ENCODE measurements at regions not wholly inside any gene's neighbourhood (a gene's known extent, or its start where the extent isn't known, plus 50 kb on each side); places are given as distances from the start of the nearest gene placed in this dataset.
"Not testable (repeated sequence)": the region's sequence is repeated elsewhere in the genome, so short reads cannot be mapped to it uniquely, and the experiment has no call there.

- H3K4me3 ChIP-seq (ENCODE audit: extremely low read depth, insufficient read depth, low read length, poor library complexity, severe bottlenecking): no peak overlapping the region
- H3K27ac ChIP-seq (ENCODE audit: low read depth, low read length, severe bottlenecking): no peak overlapping the region
- H3K36me3 ChIP-seq (ENCODE audit: control insufficient read depth, insufficient read depth, low read length): no peaks in the 10 kb centered on the region
- H3K9me3 ChIP-seq (ENCODE audit: control insufficient read depth, low read length): no peaks in the 10 kb centered on the region
- H3K4me1 ChIP-seq (ENCODE audit: control insufficient read depth, insufficient read depth, low read length, poor library complexity, severe bottlenecking): no peaks in the 10 kb centered on the region
Observed at GRCh38 chr1:194862129-194862528, 1675.7 kb upstream of the B3GALT2 start.

GRCh38 chr1:194860248-194861201 lies 1674.1 kb upstream of the B3GALT2 start:
- Histone ChIP-seq H3K4me3 (ENCODE audit: extremely low read depth, insufficient read depth, low read length, poor library complexity, severe bottlenecking) (no peak overlapping the region), H3K36me3 (ENCODE audit: control insufficient read depth, insufficient read depth, low read length) (no peaks in the 10 kb centered on the region), H3K4me1 (ENCODE audit: control insufficient read depth, insufficient read depth, low read length, poor library complexity, severe bottlenecking) (no peaks in the 10 kb centered on the region), H3K27ac (ENCODE audit: low read depth, low read length, severe bottlenecking) (no peak overlapping the region), H3K9me3 (ENCODE audit: control insufficient read depth, low read length) (no peaks in the 10 kb centered on the region)
- WGBS, 2 experiments (ENCODE audit: insufficient coverage in 2 of 2): 92% methylated on average over 2 of the region's 10 CpGs; no CpG with 5 or more reads in 1 of the 2 experiments

GRCh38 chr1:194859481-194860154 lies 1673.2 kb upstream of the B3GALT2 start:
- not testable (repeated sequence) for H3K4me3 ChIP-seq (ENCODE audit: extremely low read depth, insufficient read depth, low read length, poor library complexity, severe bottlenecking); H3K9me3 ChIP-seq (ENCODE audit: control insufficient read depth, low read length); H3K27ac ChIP-seq (ENCODE audit: low read depth, low read length, severe bottlenecking); H3K36me3 ChIP-seq (ENCODE audit: control insufficient read depth, insufficient read depth, low read length); H3K4me1 ChIP-seq (ENCODE audit: control insufficient read depth, insufficient read depth, low read length, poor library complexity, severe bottlenecking)
- 93 to 97% methylated on average over 9 to 13 of the region's 17 CpGs for WGBS, 2 experiments (ENCODE audit: insufficient coverage in 2 of 2)

DNA sequence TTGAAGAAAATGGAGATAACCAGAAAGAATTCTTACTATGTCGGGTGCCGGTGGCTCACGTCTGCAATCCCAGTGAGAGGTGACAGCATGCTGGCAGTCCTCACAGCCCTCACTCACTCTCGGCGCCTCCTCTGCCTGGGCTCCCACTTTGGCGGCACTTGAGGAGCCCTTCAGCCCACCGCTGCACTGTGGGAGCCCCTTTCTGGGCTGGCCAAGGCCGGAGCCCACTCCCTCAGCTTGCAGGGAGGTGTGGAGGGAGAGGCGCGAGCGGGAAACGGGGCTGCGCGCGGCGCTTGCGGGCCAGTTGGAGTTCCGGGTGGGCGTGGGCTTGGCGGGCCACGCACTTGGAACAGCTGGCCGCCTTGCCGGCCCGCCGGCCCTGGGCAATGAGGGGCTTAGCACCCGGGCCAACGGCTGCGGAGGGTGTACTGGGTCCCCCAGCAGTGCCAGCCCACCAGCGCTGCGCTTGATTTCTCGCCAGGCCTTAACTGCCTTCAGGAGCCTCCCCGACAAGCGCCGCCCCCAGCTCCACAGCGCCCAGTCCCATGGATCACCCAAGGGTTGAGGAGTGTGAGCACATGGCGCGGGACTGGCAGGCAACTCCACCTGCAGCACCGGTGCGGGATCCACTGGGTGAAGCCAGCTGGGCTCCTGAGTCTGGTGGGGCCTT lies 1672.5 kb upstream of the B3GALT2 start:
- WGBS, 2 experiments (ENCODE audit: insufficient coverage in 2 of 2): 94 to 97% methylated on average over 22 to 28 of the region's 39 CpGs
- H3K4me1 ChIP-seq (ENCODE audit: control insufficient read depth, insufficient read depth, low read length, poor library complexity, severe bottlenecking); H3K9me3 ChIP-seq (ENCODE audit: control insufficient read depth, low read length); H3K36me3 ChIP-seq (ENCODE audit: control insufficient read depth, insufficient read depth, low read length); H3K4me3 ChIP-seq (ENCODE audit: extremely low read depth, insufficient read depth, low read length, poor library complexity, severe bottlenecking); H3K27ac ChIP-seq (ENCODE audit: low read depth, low read length, severe bottlenecking): not testable (repeated sequence)

DNA sequence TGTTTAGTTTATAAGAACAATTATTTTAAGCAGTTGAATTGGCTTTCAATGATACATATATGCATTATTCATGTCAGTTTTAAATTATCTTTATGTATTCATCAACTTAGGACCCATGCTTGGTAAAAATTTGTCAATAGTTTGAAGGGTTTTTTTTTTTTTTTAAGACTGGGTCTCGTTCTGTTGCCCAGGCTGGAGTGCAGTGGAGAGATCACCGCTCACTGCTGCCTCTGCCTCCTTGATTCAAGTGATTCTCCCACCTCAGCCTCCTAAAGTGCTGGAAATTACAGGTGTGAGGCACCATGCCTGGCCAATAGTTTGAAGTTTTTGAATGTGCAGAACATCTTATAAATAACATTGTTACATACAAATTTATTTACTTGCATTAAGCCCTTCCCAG lies 1671.0 kb upstream of the B3GALT2 start:
- Histone ChIP-seq H3K36me3 (ENCODE audit: control insufficient read depth, insufficient read depth, low read length) (no peaks in the 10 kb centered on the region), H3K4me3 (ENCODE audit: extremely low read depth, insufficient read depth, low read length, poor library complexity, severe bottlenecking) (no peak overlapping the region), H3K4me1 (ENCODE audit: control insufficient read depth, insufficient read depth, low read length, poor library complexity, severe bottlenecking) (no peaks in the 10 kb centered on the region), H3K27ac (ENCODE audit: low read depth, low read length, severe bottlenecking) (no peak overlapping the region), H3K9me3 (ENCODE audit: control insufficient read depth, low read length) (no peaks in the 10 kb centered on the region)
- WGBS, 2 experiments (ENCODE audit: insufficient coverage in 2 of 2): no CpG with 5 or more reads among the region's 2 CpGs

- no peak overlapping the region for H3K27ac ChIP-seq (ENCODE audit: low read depth, low read length, severe bottlenecking)
- no peak overlapping the region for H3K4me3 ChIP-seq (ENCODE audit: extremely low read depth, insufficient read depth, low read length, poor library complexity, severe bottlenecking)
- no peaks in the 10 kb centered on the region for H3K36me3 ChIP-seq (ENCODE audit: control insufficient read depth, insufficient read depth, low read length)
- no peaks in the 10 kb centered on the region for H3K9me3 ChIP-seq (ENCODE audit: control insufficient read depth, low read length)
- no peaks in the 10 kb centered on the region for H3K4me1 ChIP-seq (ENCODE audit: control insufficient read depth, insufficient read depth, low read length, poor library complexity, severe bottlenecking)
Observed at GRCh38 chr1:194848846-194849245, 1662.4 kb upstream of the B3GALT2 start.

GRCh38 chr1:194846488-194846887 lies 1660.1 kb upstream of the B3GALT2 start:
- no peaks in the 10 kb centered on the region for H3K9me3 ChIP-seq (ENCODE audit: control insufficient read depth, low read length)
- no peak overlapping the region for H3K4me3 ChIP-seq (ENCODE audit: extremely low read depth, insufficient read depth, low read length, poor library complexity, severe bottlenecking)
- no peaks in the 10 kb centered on the region for H3K36me3 ChIP-seq (ENCODE audit: control insufficient read depth, insufficient read depth, low read length)
- no peaks in the 10 kb centered on the region for H3K4me1 ChIP-seq (ENCODE audit: control insufficient read depth, insufficient read depth, low read length, poor library complexity, severe bottlenecking)
- H3K27ac ChIP-seq (ENCODE audit: low read depth, low read length, severe bottlenecking): no peak overlapping the region
- WGBS, 2 experiments (ENCODE audit: insufficient coverage in 2 of 2): no CpG with 5 or more reads among the region's 1 CpG

DNA sequence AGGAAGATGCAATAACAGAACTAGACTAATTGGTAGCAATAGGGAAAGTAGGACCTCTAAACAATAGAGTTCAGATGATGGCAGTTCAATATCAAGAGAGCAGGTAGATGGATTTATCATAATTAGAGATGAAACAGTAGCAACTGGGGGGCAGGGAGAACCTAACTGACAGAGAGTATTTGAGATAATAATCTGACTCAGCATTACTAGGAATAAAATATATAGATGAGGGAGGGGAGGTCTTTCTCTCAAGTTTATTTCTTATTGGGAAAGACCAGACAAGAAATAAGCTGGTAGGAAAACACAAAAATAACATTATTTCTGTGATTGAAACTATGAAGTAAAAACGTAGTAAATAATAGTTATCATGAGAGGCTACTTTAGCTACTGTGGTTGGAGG lies 1656.7 kb upstream of the B3GALT2 start:
- Histone ChIP-seq H3K9me3 (ENCODE audit: control insufficient read depth, low read length) (no peaks in the 10 kb centered on the region), H3K4me3 (ENCODE audit: extremely low read depth, insufficient read depth, low read length, poor library complexity, severe bottlenecking) (no peak overlapping the region), H3K36me3 (ENCODE audit: control insufficient read depth, insufficient read depth, low read length) (no peaks in the 10 kb centered on the region), H3K27ac (ENCODE audit: low read depth, low read length, severe bottlenecking) (no peak overlapping the region), H3K4me1 (ENCODE audit: control insufficient read depth, insufficient read depth, low read length, poor library complexity, severe bottlenecking) (no peaks in the 10 kb centered on the region)
- WGBS, 2 experiments (ENCODE audit: insufficient coverage in 2 of 2): 88 to 90% methylated on average over 1 of the region's 1 CpG

DNA sequence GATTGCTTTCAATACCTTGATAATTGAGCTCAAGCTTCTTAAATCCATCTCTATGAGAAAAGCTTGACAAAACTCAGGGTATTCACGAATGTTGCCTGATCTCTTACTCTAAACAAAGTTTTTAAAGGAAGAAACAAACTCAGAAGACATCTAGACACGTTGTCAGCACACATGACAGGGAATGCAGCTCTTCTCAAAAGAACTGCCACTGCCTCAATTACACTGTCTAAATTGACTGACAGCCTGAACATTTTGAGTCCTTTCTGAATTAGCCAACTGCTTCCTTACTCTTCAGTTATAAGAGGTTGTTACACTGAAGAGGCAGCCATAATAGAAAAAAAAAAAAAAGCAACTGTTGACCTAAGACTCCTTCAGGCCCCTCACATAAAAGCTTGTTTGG lies 1646.7 kb upstream of the B3GALT2 start:
- Histone ChIP-seq H3K4me3 (ENCODE audit: extremely low read depth, insufficient read depth, low read length, poor library complexity, severe bottlenecking) (no peak overlapping the region), H3K27ac (ENCODE audit: low read depth, low read length, severe bottlenecking) (no peak overlapping the region), H3K9me3 (ENCODE audit: control insufficient read depth, low read length) (no peaks in the 10 kb centered on the region), H3K36me3 (ENCODE audit: control insufficient read depth, insufficient read depth, low read length) (no peaks in the 10 kb centered on the region), H3K4me1 (ENCODE audit: control insufficient read depth, insufficient read depth, low read length, poor library complexity, severe bottlenecking) (no peaks in the 10 kb centered on the region)
- WGBS, 2 experiments (ENCODE audit: insufficient coverage in 2 of 2): 54 to 100% methylated on average over 1 to 2 of the region's 2 CpGs

- H3K36me3 ChIP-seq (ENCODE audit: control insufficient read depth, insufficient read depth, low read length); H3K4me1 ChIP-seq (ENCODE audit: control insufficient read depth, insufficient read depth, low read length, poor library complexity, severe bottlenecking); H3K9me3 ChIP-seq (ENCODE audit: control insufficient read depth, low read length); H3K4me3 ChIP-seq (ENCODE audit: extremely low read depth, insufficient read depth, low read length, poor library complexity, severe bottlenecking); H3K27ac ChIP-seq (ENCODE audit: low read depth, low read length, severe bottlenecking): not testable (repeated sequence)
- WGBS, 2 experiments (ENCODE audit: insufficient coverage in 2 of 2): 67% methylated on average over 1 of the region's 1 CpG; no CpG with 5 or more reads in 1 of the 2 experiments
Observed at GRCh38 chr1:194831595-194831994, 1645.2 kb upstream of the B3GALT2 start.

GRCh38 chr1:194830387-194830786 lies 1644.0 kb upstream of the B3GALT2 start:
- Histone ChIP-seq H3K4me3 (ENCODE audit: extremely low read depth, insufficient read depth, low read length, poor library complexity, severe bottlenecking) (no peak overlapping the region), H3K36me3 (ENCODE audit: control insufficient read depth, insufficient read depth, low read length) (no peaks in the 10 kb centered on the region), H3K27ac (ENCODE audit: low read depth, low read length, severe bottlenecking) (no peak overlapping the region), H3K4me1 (ENCODE audit: control insufficient read depth, insufficient read depth, low read length, poor library complexity, severe bottlenecking) (no peaks in the 10 kb centered on the region), H3K9me3 (ENCODE audit: control insufficient read depth, low read length) (no peaks in the 10 kb centered on the region)
